ENCODE measurements at regions not wholly inside any gene's neighbourhood (a gene's known extent, or its start where the extent isn't known, plus 50 kb on each side); places are given as distances from the start of the nearest gene placed in this dataset.

DNA sequence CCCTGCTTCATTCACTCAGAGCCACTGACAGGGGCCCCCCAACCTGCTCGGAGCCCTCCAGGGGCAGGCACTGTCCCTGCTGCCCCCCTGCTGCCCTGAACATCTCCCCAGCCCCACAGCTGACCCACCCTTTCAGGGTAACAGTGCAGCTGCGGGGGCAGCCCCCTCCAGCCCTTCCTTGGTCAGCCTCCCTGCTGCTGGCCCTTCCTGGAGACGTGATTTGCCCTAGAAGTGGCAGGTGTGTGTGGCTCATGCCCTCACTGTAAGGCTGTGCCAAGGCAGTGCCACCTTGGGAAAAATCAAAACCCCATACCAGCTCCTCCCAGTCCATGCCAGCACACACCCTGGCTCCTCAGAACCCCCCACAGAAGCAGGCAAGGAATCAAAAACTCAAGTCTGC lies 184.2 kb upstream of the HDAC4 start:
- ATAC-seq = no peak
- TF ChIP-seq ZFP3 (CRISPR knock-in tag; IDR thresholded peaks at IDR 0.05) (no peak), ZNF70 (CRISPR knock-in tag; IDR thresholded peaks at IDR 0.05) (no peak), BACH2 (CRISPR knock-in tag; IDR thresholded peaks at IDR 0.05; ENCODE audit: borderline replicate concordance) (no peak), ISL1 (CRISPR knock-in tag; IDR thresholded peaks at IDR 0.05) (no peak), GLIS3 (CRISPR knock-in tag; IDR thresholded peaks at IDR 0.05) (no peak), TCF4 (CRISPR knock-in tag; IDR thresholded peaks at IDR 0.05; ENCODE audit: borderline replicate concordance) (no peak), RARB (CRISPR knock-in tag; IDR thresholded peaks at IDR 0.05) (no peak)
- TF ChIP-seq, protein P1, sequence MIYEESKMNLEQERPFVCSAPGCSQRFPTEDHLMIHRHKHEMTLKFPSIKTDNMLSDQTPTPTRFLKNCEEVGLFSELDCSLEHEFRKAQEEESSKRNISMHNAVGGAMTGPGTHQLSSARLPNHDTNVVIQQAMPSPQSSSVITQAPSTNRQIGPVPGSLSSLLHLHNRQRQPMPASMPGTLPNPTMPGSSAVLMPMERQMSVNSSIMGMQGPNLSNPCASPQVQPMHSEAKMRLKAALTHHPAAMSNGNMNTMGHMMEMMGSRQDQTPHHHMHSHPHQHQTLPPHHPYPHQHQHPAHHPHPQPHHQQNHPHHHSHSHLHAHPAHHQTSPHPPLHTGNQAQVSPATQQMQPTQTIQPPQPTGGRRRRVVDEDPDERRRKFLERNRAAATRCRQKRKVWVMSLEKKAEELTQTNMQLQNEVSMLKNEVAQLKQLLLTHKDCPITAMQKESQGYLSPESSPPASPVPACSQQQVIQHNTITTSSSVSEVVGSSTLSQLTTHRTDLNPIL (CRISPR knock-in tag; IDR thresholded peaks at IDR 0.05; ENCODE audit: low read depth) = no peak
- TF ChIP-seq, protein P2, sequence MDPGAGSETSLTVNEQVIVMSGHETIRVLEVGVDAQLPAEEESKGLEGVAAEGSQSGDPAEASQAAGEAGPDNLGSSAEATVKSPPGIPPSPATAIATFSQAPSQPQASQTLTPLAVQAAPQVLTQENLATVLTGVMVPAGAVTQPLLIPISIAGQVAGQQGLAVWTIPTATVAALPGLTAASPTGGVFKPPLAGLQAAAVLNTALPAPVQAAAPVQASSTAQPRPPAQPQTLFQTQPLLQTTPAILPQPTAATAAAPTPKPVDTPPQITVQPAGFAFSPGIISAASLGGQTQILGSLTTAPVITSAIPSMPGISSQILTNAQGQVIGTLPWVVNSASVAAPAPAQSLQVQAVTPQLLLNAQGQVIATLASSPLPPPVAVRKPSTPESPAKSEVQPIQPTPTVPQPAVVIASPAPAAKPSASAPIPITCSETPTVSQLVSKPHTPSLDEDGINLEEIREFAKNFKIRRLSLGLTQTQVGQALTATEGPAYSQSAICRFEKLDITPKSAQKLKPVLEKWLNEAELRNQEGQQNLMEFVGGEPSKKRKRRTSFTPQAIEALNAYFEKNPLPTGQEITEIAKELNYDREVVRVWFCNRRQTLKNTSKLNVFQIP (CRISPR knock-in tag; IDR thresholded peaks at IDR 0.05; ENCODE audit: borderline replicate concordance, low read depth) = no peak

DNA sequence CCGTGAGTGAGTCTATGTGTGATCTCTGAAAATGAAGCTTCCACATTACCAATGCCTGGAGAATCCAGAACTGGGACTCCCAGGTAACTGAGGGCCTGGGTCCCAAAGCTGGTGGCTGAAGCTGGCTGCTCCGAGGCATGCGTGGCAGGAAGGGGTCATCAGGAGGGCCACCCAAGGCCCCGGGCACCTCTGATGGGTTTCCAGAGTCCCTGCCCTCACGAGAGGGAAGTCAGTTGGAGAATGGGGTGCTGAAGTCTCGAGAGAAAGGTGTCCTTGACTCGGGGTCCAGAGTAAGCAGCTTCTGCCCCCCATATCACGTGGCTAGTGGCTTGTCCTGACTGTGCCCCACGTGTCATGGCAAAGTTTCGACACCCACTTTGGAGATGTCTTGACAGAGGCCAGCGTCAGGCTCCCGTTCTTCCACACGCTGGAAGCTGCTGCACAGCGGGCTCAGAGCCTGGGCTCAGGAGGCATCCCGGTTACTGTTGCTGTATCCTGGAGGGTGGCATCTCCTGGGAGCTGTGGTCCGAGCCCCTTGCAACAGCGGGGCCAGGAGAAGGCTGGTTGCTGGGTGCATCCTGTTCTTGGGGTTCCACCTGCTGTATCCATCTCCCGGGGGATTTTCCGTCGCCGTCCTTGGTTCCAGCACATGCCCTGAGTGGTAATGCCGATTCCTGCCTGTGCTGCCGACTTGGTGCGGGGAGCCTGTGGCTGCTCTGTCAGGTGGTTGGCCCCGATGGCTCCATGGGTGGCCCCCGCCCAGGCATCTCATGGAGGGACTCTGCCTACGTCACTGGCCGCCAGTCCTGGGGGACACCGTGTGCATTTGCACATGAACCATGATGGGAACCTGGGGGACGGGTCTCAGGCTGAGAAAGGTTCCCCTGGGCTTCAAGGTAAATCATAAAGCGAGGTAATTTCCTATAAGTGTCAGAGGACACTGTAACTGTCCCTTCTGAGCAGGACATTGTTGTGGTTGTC lies 183.3 kb upstream of the HDAC4 start:
- TF ChIP-seq BACH2 (CRISPR knock-in tag; IDR thresholded peaks at IDR 0.05; ENCODE audit: borderline replicate concordance) (no peak), ZNF70 (CRISPR knock-in tag; IDR thresholded peaks at IDR 0.05) (no peak), ZFP30 (CRISPR knock-in tag; IDR thresholded peaks at IDR 0.05) (no peak), ZC3H10 (CRISPR knock-in tag; IDR thresholded peaks at IDR 0.05) (no peak), TCF4 (CRISPR knock-in tag; IDR thresholded peaks at IDR 0.05; ENCODE audit: borderline replicate concordance) (no peak), ZFP3 (CRISPR knock-in tag; IDR thresholded peaks at IDR 0.05) (no peak), RARB (CRISPR knock-in tag; IDR thresholded peaks at IDR 0.05) (no peak), GLIS3 (CRISPR knock-in tag; IDR thresholded peaks at IDR 0.05) (no peak), TOX (CRISPR knock-in tag; IDR thresholded peaks at IDR 0.05; ENCODE audit: borderline replicate concordance) (no peak), ARNTL (CRISPR knock-in tag; IDR thresholded peaks at IDR 0.05; ENCODE audit: borderline replicate concordance, low read depth) (no peak), OSR1 (CRISPR knock-in tag; IDR thresholded peaks at IDR 0.05) (no peak)
- TF ChIP-seq, protein P1 (CRISPR knock-in tag; IDR thresholded peaks at IDR 0.05; ENCODE audit: low read depth) = no peak
- TF ChIP-seq, protein P3, sequence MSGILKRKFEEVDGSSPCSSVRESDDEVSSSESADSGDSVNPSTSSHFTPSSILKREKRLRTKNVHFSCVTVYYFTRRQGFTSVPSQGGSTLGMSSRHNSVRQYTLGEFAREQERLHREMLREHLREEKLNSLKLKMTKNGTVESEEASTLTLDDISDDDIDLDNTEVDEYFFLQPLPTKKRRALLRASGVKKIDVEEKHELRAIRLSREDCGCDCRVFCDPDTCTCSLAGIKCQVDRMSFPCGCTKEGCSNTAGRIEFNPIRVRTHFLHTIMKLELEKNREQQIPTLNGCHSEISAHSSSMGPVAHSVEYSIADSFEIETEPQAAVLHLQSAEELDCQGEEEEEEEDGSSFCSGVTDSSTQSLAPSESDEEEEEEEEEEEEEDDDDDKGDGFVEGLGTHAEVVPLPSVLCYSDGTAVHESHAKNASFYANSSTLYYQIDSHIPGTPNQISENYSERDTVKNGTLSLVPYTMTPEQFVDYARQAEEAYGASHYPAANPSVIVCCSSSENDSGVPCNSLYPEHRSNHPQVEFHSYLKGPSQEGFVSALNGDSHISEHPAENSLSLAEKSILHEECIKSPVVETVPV (CRISPR knock-in tag; IDR thresholded peaks at IDR 0.05) = no peak
- TF ChIP-seq, protein P4, sequence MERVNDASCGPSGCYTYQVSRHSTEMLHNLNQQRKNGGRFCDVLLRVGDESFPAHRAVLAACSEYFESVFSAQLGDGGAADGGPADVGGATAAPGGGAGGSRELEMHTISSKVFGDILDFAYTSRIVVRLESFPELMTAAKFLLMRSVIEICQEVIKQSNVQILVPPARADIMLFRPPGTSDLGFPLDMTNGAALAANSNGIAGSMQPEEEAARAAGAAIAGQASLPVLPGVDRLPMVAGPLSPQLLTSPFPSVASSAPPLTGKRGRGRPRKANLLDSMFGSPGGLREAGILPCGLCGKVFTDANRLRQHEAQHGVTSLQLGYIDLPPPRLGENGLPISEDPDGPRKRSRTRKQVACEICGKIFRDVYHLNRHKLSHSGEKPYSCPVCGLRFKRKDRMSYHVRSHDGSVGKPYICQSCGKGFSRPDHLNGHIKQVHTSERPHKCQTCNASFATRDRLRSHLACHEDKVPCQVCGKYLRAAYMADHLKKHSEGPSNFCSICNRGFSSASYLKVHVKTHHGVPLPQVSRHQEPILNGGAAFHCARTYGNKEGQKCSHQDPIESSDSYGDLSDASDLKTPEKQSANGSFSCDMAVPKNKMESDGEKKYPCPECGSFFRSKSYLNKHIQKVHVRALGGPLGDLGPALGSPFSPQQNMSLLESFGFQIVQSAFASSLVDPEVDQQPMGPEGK (CRISPR knock-in tag; IDR thresholded peaks at IDR 0.05; ENCODE audit: borderline replicate concordance) = no peak
- TF ChIP-seq, protein P2 (CRISPR knock-in tag; IDR thresholded peaks at IDR 0.05; ENCODE audit: borderline replicate concordance, low read depth) = no peak
- ATAC-seq = no peak

DNA sequence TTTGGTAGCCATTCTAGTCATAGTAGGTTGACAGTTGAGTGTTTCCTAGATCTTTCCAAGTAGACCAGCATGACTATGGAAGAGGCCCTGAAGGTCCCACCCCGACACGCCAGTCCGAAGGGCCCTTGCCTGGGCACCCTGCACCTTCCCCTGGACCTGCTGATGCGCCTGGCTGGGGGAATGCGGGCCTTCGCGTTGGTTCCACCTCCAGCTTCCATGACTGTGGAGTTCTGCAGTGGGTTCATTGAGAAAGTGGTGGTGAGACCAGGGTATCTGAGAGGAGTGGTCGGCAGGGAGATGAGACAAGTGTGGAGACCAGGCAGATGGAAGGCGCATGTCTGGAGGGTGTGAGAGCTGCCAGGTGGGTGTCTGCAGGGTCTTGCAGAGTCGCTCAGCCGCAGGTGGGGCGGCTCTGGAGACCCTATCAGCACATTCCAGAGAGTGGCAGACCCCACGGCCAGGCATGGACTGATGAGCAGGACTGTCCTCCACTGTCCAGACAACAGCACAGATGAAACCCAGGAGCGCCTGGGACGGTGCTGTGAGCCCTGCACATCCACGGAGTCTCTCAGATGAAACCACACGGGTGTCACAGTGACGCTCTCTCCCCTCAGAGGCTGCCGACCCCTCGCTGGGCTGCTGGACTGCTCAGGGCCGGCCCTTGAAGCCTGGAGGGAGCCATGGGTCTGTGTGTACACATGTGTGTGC lies 182.5 kb upstream of the HDAC4 start:
- no peak for ATAC-seq
- no peak for TF ChIP-seq ZFP30 (CRISPR knock-in tag; IDR thresholded peaks at IDR 0.05)
- TF ChIP-seq, protein P1 (CRISPR knock-in tag; IDR thresholded peaks at IDR 0.05; ENCODE audit: low read depth) = no peak
- TF ChIP-seq ZNF565 (CRISPR knock-in tag; conservative IDR thresholded peaks at IDR 0.05; ENCODE audit: low read depth) = no peak
- no peak for TF ChIP-seq TCF4 (CRISPR knock-in tag; IDR thresholded peaks at IDR 0.05; ENCODE audit: borderline replicate concordance)
- no peak for TF ChIP-seq TOX (CRISPR knock-in tag; IDR thresholded peaks at IDR 0.05; ENCODE audit: borderline replicate concordance)
- TF ChIP-seq ESRRG (CRISPR knock-in tag; IDR thresholded peaks at IDR 0.05) = no peak
- TF ChIP-seq CSDC2 (CRISPR knock-in tag; IDR thresholded peaks at IDR 0.05) = no peak
- no peak for TF ChIP-seq ARNTL (CRISPR knock-in tag; IDR thresholded peaks at IDR 0.05; ENCODE audit: borderline replicate concordance, low read depth)
- no peak for TF ChIP-seq RARB (CRISPR knock-in tag; IDR thresholded peaks at IDR 0.05)
- no peak for TF ChIP-seq ISL1 (CRISPR knock-in tag; IDR thresholded peaks at IDR 0.05)
- no peak for TF ChIP-seq ZFP3 (CRISPR knock-in tag; IDR thresholded peaks at IDR 0.05)
